IMR-90 (cell line): ENCODE measurements at regions not wholly inside any gene's neighbourhood (a gene's known extent, or its start where the extent isn't known, plus 50 kb on each side); places are given as distances from the start of the nearest gene placed in this dataset.

Source experiments
- FOS ChIP-seq: fragments of 150-350 bp; IDR thresholded peaks from 2 replicates; pipeline ENCODE4 v1.6.1; 2016; ENCODE audit warnings: low read depth, low read length
- MAZ ChIP-seq: IDR thresholded peaks from 2 replicates; pipeline ENCODE4 v1.6.1; 2012; ENCODE audit warnings: low read depth, mild to moderate bottlenecking, low read length, improper control_type of control experiment, moderate library complexity, borderline replicate concordance
- POLR2A ChIP-seq: IDR thresholded peaks from 2 replicates; pipeline ENCODE4 v1.6.1; 2012; ENCODE audit warnings: mild to moderate bottlenecking, low read depth, low read length
- TF ChIP-seq, protein P1 (sequence below): conservative IDR thresholded peaks from 2 replicates; pipeline ENCODE4 v1.5.1; 2012; ENCODE audit warnings: mild to moderate bottlenecking, low read depth, low read length, improper control_type of control experiment

DNA sequence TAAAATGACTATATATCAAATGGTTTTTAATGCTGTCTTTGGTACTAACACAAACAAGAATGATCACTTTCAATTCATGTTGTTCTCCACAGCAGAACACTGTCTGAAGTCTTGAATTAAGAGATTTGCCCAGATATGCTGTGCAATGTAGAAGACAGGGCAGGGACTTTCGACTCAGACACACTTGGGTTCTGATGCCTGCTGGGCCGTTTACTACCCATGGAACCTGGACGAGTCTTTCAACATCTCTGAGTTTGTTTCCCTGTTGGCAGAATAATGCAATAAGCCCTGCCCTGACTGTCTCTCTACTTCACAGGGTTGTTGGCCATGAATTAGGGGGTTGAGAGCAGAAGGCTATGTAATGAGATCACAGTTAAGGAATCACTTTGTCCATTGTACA, 162.6 kb upstream of the TMPO start:
- TF ChIP-seq, protein P1, sequence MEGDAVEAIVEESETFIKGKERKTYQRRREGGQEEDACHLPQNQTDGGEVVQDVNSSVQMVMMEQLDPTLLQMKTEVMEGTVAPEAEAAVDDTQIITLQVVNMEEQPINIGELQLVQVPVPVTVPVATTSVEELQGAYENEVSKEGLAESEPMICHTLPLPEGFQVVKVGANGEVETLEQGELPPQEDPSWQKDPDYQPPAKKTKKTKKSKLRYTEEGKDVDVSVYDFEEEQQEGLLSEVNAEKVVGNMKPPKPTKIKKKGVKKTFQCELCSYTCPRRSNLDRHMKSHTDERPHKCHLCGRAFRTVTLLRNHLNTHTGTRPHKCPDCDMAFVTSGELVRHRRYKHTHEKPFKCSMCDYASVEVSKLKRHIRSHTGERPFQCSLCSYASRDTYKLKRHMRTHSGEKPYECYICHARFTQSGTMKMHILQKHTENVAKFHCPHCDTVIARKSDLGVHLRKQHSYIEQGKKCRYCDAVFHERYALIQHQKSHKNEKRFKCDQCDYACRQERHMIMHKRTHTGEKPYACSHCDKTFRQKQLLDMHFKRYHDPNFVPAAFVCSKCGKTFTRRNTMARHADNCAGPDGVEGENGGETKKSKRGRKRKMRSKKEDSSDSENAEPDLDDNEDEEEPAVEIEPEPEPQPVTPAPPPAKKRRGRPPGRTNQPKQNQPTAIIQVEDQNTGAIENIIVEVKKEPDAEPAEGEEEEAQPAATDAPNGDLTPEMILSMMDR = no peak
- no peak for TF ChIP-seq POLR2A
- TF ChIP-seq FOS = no peak
- no peak for TF ChIP-seq MAZ
